H1 (cell line): ENCODE measurements at regions not wholly inside any gene's neighbourhood (a gene's known extent, or its start where the extent isn't known, plus 50 kb on each side); places are given as distances from the start of the nearest gene placed in this dataset.

Source experiments
- CTCF ChIA-PET: fragments of 300-600 bp; sonication (Branson Sonifier 250); formaldehyde crosslinking; loops from one replicate; lab custom pipeline; 2021; ENCODE audit not compliant: partially characterized antibody; lab: Charles Lee
- POLR2A ChIA-PET: fragments of 300-600 bp; sonication (Branson Sonifier 250); formaldehyde crosslinking; loops from one replicate; lab custom pipeline; 2021; ENCODE audit warnings: inconsistent platforms; ENCODE audit not compliant: partially characterized antibody; lab: Charles Lee
- DNase-seq, 2 experiments: peaks; one replicate each; pipeline versions ENCODE4 v3.0.0 to v3.0.0-alpha.2; 2010 to 2022; ENCODE audit warnings: low spot score in 2 of 2, low read depth in 1 of 2, mixed read lengths in 1 of 2
- FAIRE-seq: peaks from 2 replicates; lab custom pipeline; 2011; peaks lifted over from hg19 to GRCh38; lab: Jason Lieb, UNC
- H2AFZ ChIP-seq: 2 replicates; pipeline ENCODE4 v1.8.1; 2012; ENCODE audit warnings: low read length, inconsistent platforms
- H2AK5ac ChIP-seq: 2 replicates; pipeline ENCODE4 v1.6.1; 2013; ENCODE audit warnings: low read depth, low read length
- H2BK120ac ChIP-seq: replicated peaks from 2 replicates; pipeline ENCODE3; 2013; ENCODE audit warnings: low read depth, low read length, inconsistent platforms
- H2BK12ac ChIP-seq: 2 replicates; pipeline ENCODE4 v1.6.1; 2013; ENCODE audit warnings: low read depth, low read length
- H2BK15ac ChIP-seq: 2 replicates; pipeline ENCODE4 v1.6.1; 2013; ENCODE audit warnings: low read length
- H2BK20ac ChIP-seq: 2 replicates; pipeline ENCODE4 v1.6.1; 2013; ENCODE audit warnings: low read length
- H2BK5ac ChIP-seq: 2 replicates; pipeline ENCODE4 v1.6.1; 2013; ENCODE audit warnings: low read depth, low read length
- H3K14ac ChIP-seq: 2 replicates; pipeline ENCODE4 v1.6.1; 2013; ENCODE audit warnings: inconsistent platforms; ENCODE audit not compliant: insufficient read length
- H3K18ac ChIP-seq: 2 replicates; pipeline ENCODE4 v1.6.1; 2013; ENCODE audit warnings: low read length; ENCODE audit errors: extremely low read depth
- H3K23ac ChIP-seq: 2 replicates; pipeline ENCODE4 v1.6.1; 2013; ENCODE audit warnings: inconsistent platforms; ENCODE audit not compliant: insufficient read length
- H3K23me2 ChIP-seq: 2 replicates; pipeline ENCODE4 v1.6.1; 2013; ENCODE audit warnings: low read depth, low read length
- H3K27ac ChIP-seq: 2 replicates; pipeline ENCODE4 v1.6.1; 2011; ENCODE audit warnings: low read depth, low read length, inconsistent platforms
- H3K27me3 ChIP-seq, 4 experiments: replicated peaks in 1 of 4; 1 replicate in 1 of 4; 2 replicates in 3 of 4; pipeline versions ENCODE4 v1.6.1 to v1.8.1; 2011 to 2013; ENCODE audit warnings: low read length in 3 of 4, mild to moderate bottlenecking in 3 of 4, inconsistent platforms in 2 of 4, mixed read lengths in 2 of 4, moderate library complexity in 1 of 4; ENCODE audit not compliant: control insufficient read depth in 3 of 4, insufficient read depth in 3 of 4; ENCODE audit errors: extremely low read depth in 1 of 4
- H3K36me3 ChIP-seq, 4 experiments: 2 replicates each; pipeline versions ENCODE4 v1.6.1 to v1.8.1; 2011 to 2013; ENCODE audit warnings: mild to moderate bottlenecking in 4 of 4, low read length in 3 of 4, moderate library complexity in 2 of 4, control low read depth in 1 of 4, inconsistent platforms in 1 of 4; ENCODE audit not compliant: insufficient read depth in 4 of 4, control insufficient read depth in 2 of 4
- H3K4ac ChIP-seq: replicated peaks from 2 replicates; pipeline ENCODE3; 2013; ENCODE audit warnings: low read length, low read depth, mixed read lengths, inconsistent platforms; ENCODE audit not compliant: insufficient read length
- H3K4me1 ChIP-seq, 4 experiments: replicated peaks in 1 of 4; 1 replicate in 1 of 4; 2 replicates in 3 of 4; pipeline versions ENCODE4 v1.6.1 to v1.8.1; 2011 to 2013; ENCODE audit warnings: low read length in 3 of 4, inconsistent platforms in 2 of 4, mixed read lengths in 1 of 4; ENCODE audit not compliant: insufficient read depth in 4 of 4, control insufficient read depth in 3 of 4
- H3K4me2 ChIP-seq, 2 experiments: 2 replicates each; pipeline versions ENCODE4 v1.6.1 to v1.8.1; 2011 to 2013; ENCODE audit warnings: low read depth in 2 of 2, low read length in 2 of 2, control low read depth in 1 of 2, inconsistent platforms in 1 of 2, mild to moderate bottlenecking in 1 of 2; ENCODE audit not compliant: insufficient read depth in 1 of 2
- H3K4me3 ChIP-seq, 4 experiments: fragments of 200-600, 300-600 bp in 1 of 4; sonication (generic), shearing (Covaris generic), sonication (Bioruptor Twin) in 1 of 4; 2 replicates each; pipeline versions ENCODE4 v1.5.1 to v1.8.1; 2011 to 2016; ENCODE audit warnings: low read length in 4 of 4, low read depth in 3 of 4, control low read depth in 2 of 4, inconsistent platforms in 2 of 4, mild to moderate bottlenecking in 2 of 4, mixed read lengths in 1 of 4, moderate library complexity in 1 of 4; ENCODE audit not compliant: insufficient read depth in 2 of 4; ENCODE audit errors: extremely low read depth in 1 of 4
- H3K56ac ChIP-seq: replicated peaks from 2 replicates; pipeline ENCODE3; 2013; ENCODE audit warnings: low read depth, mild to moderate bottlenecking, mixed read lengths, low read length, inconsistent platforms; ENCODE audit not compliant: insufficient read length
- H3K79me1 ChIP-seq: 2 replicates; pipeline ENCODE4 v1.6.1; 2013; ENCODE audit warnings: low read depth, low read length, control low read depth
- H3K79me2 ChIP-seq, 2 experiments: 2 replicates each; pipeline versions ENCODE4 v1.6.1 to v1.8.1; 2012 to 2013; ENCODE audit warnings: low read length in 2 of 2, mild to moderate bottlenecking in 2 of 2, inconsistent platforms in 1 of 2; ENCODE audit not compliant: insufficient read depth in 2 of 2, control insufficient read depth in 1 of 2
- H3K9ac ChIP-seq, 4 experiments: replicated peaks in 1 of 4; 1 replicate in 1 of 4; 2 replicates in 3 of 4; pipeline versions ENCODE4 v1.6.1 to v1.8.1; 2011 to 2013; ENCODE audit warnings: low read depth in 3 of 4, low read length in 3 of 4, control low read depth in 2 of 4, mild to moderate bottlenecking in 2 of 4, moderate library complexity in 2 of 4, inconsistent platforms in 1 of 4; ENCODE audit errors: extremely low read depth in 1 of 4
- H3K9me3 ChIP-seq, 2 experiments: 2 replicates each; pipeline versions ENCODE4 v1.6.1 to v1.8.1; 2012 to 2013; ENCODE audit warnings: mild to moderate bottlenecking in 2 of 2, moderate library complexity in 2 of 2, control low read depth in 1 of 2, inconsistent platforms in 1 of 2, low read depth in 1 of 2, low read length in 1 of 2, mixed read lengths in 1 of 2; ENCODE audit not compliant: insufficient read depth in 2 of 2
- H4K20me1 ChIP-seq, 2 experiments: replicated peaks in 1 of 2; 2 replicates each; pipeline versions ENCODE3 to v1.8.1; 2011 to 2013; ENCODE audit warnings: inconsistent platforms in 2 of 2, low read length in 2 of 2, mild to moderate bottlenecking in 1 of 2; ENCODE audit not compliant: insufficient read depth in 2 of 2, control insufficient read depth in 1 of 2
- H4K5ac ChIP-seq: 2 replicates; pipeline ENCODE4 v1.6.1; 2013; ENCODE audit warnings: low read length, low read depth, mixed read lengths, inconsistent platforms; ENCODE audit not compliant: insufficient read length
- H4K8ac ChIP-seq: 2 replicates; pipeline ENCODE4 v1.8.0; 2013; ENCODE audit warnings: mild to moderate bottlenecking, moderate library complexity, low read length, inconsistent platforms; ENCODE audit not compliant: insufficient read depth; ENCODE audit errors: extremely low read depth
- H4K91ac ChIP-seq: replicated peaks from 2 replicates; pipeline ENCODE3; 2013; ENCODE audit warnings: low read length, mixed read lengths, inconsistent platforms; ENCODE audit not compliant: insufficient read length
- ASH2L ChIP-seq: fragments of 200-600, 300-600 bp; sonication (generic); IDR thresholded peaks from one replicate; pipeline ENCODE4 v1.7.1; 2017; ENCODE audit warnings: low read length
- BCL11A ChIP-seq, 2 experiments: IDR thresholded peaks; one replicate each; pipeline ENCODE4 v1.6.1; 2011; ENCODE audit warnings: low read depth in 2 of 2, low read length in 2 of 2, mild to moderate bottlenecking in 2 of 2
- BRCA1 ChIP-seq: IDR thresholded peaks from 2 replicates; pipeline ENCODE4 v1.6.1; 2012; ENCODE audit warnings: low read depth, low read length, improper control_type of control experiment
- CEBPB ChIP-seq: IDR thresholded peaks from 2 replicates; pipeline ENCODE4 v1.6.1; 2012; ENCODE audit warnings: low read depth, low read length
- FOSL1 ChIP-seq: IDR thresholded peaks from 2 replicates; pipeline ENCODE4 v1.6.1; 2011; ENCODE audit warnings: mild to moderate bottlenecking, low read depth, low read length, moderate library complexity; ENCODE audit not compliant: insufficient read depth
- MAFK ChIP-seq: IDR thresholded peaks from 2 replicates; pipeline ENCODE4 v1.6.1; 2012; ENCODE audit warnings: low read depth, mild to moderate bottlenecking, improper control_type of control experiment, low read length
- RBBP5 ChIP-seq: IDR thresholded peaks from 2 replicates; pipeline ENCODE4 v1.7.1; 2012; ENCODE audit warnings: low read depth, mild to moderate bottlenecking, inconsistent platforms, low read length, moderate library complexity, borderline replicate concordance
- TBP ChIP-seq: IDR thresholded peaks from 2 replicates; pipeline ENCODE4 v1.6.1; 2011; ENCODE audit warnings: low read depth, low read length, improper control_type of control experiment
- TCF12 ChIP-seq: IDR thresholded peaks from 2 replicates; pipeline ENCODE4 v1.6.1; 2011; ENCODE audit warnings: low read depth, mild to moderate bottlenecking, low read length
- WGBS, 2 experiments: shearing (Covaris generic) in 1 of 2; methylation state at CpG; one replicate each; pipeline versions ENCODE4 v1.1.6 to v1.1.7; 2013 to 2015; ENCODE audit warnings: low lambda C conversion rate in 2 of 2, mixed read lengths in 2 of 2, inconsistent platforms in 1 of 2, low coverage in 1 of 2, missing lambda C conversion rate in 1 of 2; ENCODE audit not compliant: insufficient replicate concordance in 2 of 2, insufficient coverage in 1 of 2, insufficient read length in 1 of 2; ENCODE audit errors: extremely low coverage in 1 of 2, missing lambda C conversion rate in 1 of 2; 5-methylcytosine and 5-hydroxymethylcytosine counted together
- TF ChIP-seq, protein P1 (sequence below): IDR thresholded peaks from 2 replicates; pipeline ENCODE4 v1.6.1; 2012; ENCODE audit warnings: low read length, inconsistent platforms
- TF ChIP-seq, protein P2 (sequence below): IDR thresholded peaks from 2 replicates; pipeline ENCODE4 v1.6.1; 2011; ENCODE audit warnings: low read depth, mild to moderate bottlenecking, low read length; ENCODE audit not compliant: insufficient read depth

DNA sequence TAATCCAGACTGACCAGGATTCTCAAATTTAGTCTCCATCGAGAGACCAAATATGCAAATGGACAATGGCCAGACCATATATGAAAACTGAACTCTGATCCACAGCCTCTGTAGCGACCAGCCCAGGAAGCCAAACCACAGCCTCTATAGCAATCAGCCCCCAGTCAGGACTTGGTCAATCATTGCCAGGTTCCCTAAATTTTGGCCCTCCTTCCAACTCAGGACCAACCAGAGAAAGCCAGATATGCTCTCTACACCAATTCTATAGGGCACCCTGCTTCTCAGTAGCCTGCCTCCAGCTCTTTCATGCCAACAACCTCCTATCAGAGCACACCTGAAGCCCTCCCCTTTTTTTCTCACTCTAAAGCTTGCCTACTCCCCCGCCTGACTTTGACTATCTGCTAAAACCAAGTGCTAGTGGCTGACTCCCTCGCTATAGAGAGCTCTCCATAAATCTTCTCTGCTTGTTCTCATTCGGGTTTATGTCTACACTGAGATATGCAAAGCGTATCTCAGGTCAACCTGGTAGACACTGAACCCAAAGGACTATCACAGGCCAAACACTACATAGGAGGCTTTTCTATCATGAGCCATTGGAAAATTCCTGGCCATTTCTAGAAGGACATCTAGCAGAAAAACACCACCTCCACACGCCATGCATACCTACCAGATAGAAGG is 110.5 kb upstream of the FUT8 start:
- Histone ChIP-seq H3K23me2 (no peaks in the 10 kb centered on the region; the same call in 1 of the 2 replicates), H2BK120ac (no peak overlapping the region), H3K27me3 (no peaks in the 10 kb centered on the region), H3K18ac (no peak overlapping the region), H3K4me3 (no peak overlapping the region), H2BK5ac (no peak overlapping the region), H3K23ac (no peak overlapping the region), H4K5ac (no peak overlapping the region), H4K91ac (no peak overlapping the region), H4K8ac (no peak overlapping the region), H2AFZ (no peak overlapping the region), H3K9ac (no peak overlapping the region), H3K4ac (no peak overlapping the region), H3K4me2 (no peak overlapping the region), H2BK12ac (no peak overlapping the region), H3K79me2 (no peaks in the 10 kb centered on the region), H3K9me3 (no peaks in the 10 kb centered on the region), H3K4me1 (peaks cover 0 to 3% (median 2%) of the 10 kb centered on the region in 4 experiments; a peak in 3 of 7 replicates), H3K27ac (no peak overlapping the region), H2BK15ac (no peak overlapping the region), H3K79me1 (no peaks in the 10 kb centered on the region), H3K56ac (no peak overlapping the region), H4K20me1 (no peaks in the 10 kb centered on the region), H2BK20ac (no peak overlapping the region), H3K36me3 (no peaks in the 10 kb centered on the region), H2AK5ac (no peak overlapping the region), H3K14ac (no peak overlapping the region)
- TF ChIP-seq RBBP5 = no peak
- TF ChIP-seq, protein P1, sequence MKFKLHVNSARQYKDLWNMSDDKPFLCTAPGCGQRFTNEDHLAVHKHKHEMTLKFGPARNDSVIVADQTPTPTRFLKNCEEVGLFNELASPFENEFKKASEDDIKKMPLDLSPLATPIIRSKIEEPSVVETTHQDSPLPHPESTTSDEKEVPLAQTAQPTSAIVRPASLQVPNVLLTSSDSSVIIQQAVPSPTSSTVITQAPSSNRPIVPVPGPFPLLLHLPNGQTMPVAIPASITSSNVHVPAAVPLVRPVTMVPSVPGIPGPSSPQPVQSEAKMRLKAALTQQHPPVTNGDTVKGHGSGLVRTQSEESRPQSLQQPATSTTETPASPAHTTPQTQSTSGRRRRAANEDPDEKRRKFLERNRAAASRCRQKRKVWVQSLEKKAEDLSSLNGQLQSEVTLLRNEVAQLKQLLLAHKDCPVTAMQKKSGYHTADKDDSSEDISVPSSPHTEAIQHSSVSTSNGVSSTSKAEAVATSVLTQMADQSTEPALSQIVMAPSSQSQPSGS = no peak
- TF ChIP-seq BCL11A (IDR thresholded peaks at IDR 0.05; ENCODE audit: low read depth in 2 of 2, low read length in 2 of 2) = no peak
- TF ChIP-seq, protein P2, sequence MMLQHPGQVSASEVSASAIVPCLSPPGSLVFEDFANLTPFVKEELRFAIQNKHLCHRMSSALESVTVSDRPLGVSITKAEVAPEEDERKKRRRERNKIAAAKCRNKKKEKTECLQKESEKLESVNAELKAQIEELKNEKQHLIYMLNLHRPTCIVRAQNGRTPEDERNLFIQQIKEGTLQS = no peak
- no peak for TF ChIP-seq TBP
- no peak for TF ChIP-seq TCF12
- TF ChIP-seq BRCA1 = no peak
- TF ChIP-seq CEBPB = no peak
- TF ChIP-seq ASH2L = no peak
- TF ChIP-seq FOSL1 = no peak
- TF ChIP-seq MAFK = no peak
- ChIA-PET CTCF (interaction anchor here (1.5 to 1.7 kb wide), 2 partner anchors 8 to 10 kb away, joined by 3 to 5 read pairs; no protein-coding TSS in a partner anchor), POLR2A (no interaction called here)
- WGBS, 2 experiments = 88% methylated on average over 7 of the region's 7 CpGs; no CpG with 5 or more reads in 1 of the 2 experiments
- FAIRE-seq (no peak), DNase-seq (no peak)
